Endothelial cell (in vitro differentiated cells): ENCODE measurements at regions not wholly inside any gene's neighbourhood (a gene's known extent, or its start where the extent isn't known, plus 50 kb on each side); places are given as distances from the start of the nearest gene placed in this dataset.

ENCODE experiments used
- DNase-seq: peaks from one replicate; pipeline ENCODE4 v3.0.0; 2021; ENCODE audit warnings: low spot score
- H3K27ac Mint-ChIP-seq: one replicate; pipeline ENCODE4 v1.8.0; 2021; ENCODE audit warnings: mixed read lengths, inconsistent platforms; ENCODE audit not compliant: unreplicated experiment
- H3K27me3 Mint-ChIP-seq: one replicate; pipeline ENCODE4 v1.8.0; 2021; ENCODE audit warnings: mild to moderate bottlenecking, moderate library complexity, mixed read lengths, inconsistent platforms; ENCODE audit not compliant: unreplicated experiment
- H3K36me3 Mint-ChIP-seq: one replicate; pipeline ENCODE4 v1.8.0; 2021; ENCODE audit warnings: mild to moderate bottlenecking, low read depth, mixed read lengths, inconsistent platforms; ENCODE audit not compliant: unreplicated experiment
- H3K4me1 Mint-ChIP-seq: one replicate; pipeline ENCODE4 v1.8.0; 2021; ENCODE audit warnings: mild to moderate bottlenecking, mixed read lengths, inconsistent platforms; ENCODE audit not compliant: unreplicated experiment
- H3K4me3 Mint-ChIP-seq: one replicate; pipeline ENCODE4 v1.8.0; 2021; ENCODE audit warnings: mild to moderate bottlenecking, mixed read lengths, inconsistent platforms; ENCODE audit not compliant: unreplicated experiment
- H3K9me3 Mint-ChIP-seq: one replicate; pipeline ENCODE4 v1.8.0; 2021; ENCODE audit warnings: mixed read lengths, inconsistent platforms; ENCODE audit not compliant: unreplicated experiment
- TF ChIP-seq, protein P1 (sequence below): fragments of 200-600 bp; sonication (generic); IDR thresholded peaks from one replicate; pipeline ENCODE4 v1.5.0; 2021; ENCODE audit warnings: antibody characterized with exemption; ENCODE audit not compliant: unreplicated experiment

DNA sequence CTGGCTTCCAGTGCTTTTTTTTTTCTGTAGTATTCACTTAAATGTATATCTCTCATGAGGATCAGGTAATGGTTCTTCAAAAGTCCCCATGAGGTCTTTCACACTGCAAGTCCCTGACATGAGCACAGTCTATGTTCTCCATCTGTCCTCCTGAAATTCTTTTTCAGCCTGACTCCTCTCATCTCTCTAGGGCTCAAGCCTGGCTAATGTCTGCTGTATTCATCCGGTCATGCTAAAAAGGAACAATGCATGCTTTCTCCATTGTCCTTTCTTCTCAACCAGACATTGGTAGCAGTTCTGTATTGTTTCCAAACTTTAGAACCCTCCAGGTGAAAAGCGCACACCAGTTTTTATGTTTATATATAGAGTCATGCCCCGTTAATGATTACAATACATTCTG lies 368.3 kb upstream of the OLFM3 start:
- no peaks in the 10 kb centered on the region for H3K27me3 Mint-ChIP-seq
- peaks cover 4% of the 10 kb centered on the region for H3K4me1 Mint-ChIP-seq
- no peak overlapping the region for H3K27ac Mint-ChIP-seq

DNA sequence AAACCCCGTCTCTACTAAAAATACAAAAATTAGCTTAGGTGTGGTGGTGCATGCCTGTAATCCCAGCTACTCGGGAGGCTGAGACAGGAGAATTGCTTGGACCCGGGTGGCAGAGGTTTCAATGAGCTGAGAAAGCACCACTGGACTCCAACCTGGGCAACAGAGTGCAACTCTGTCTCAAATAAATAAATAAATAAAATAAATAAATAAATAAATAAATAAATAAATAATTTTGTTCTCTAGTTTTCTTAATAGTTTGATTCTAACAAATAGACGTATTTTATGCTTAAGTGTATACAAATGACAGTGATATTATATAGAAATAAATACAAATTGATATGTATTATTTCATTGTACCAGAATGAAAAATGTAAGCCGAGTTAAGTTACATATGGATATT lies 339.9 kb upstream of the OLFM3 start:
- TF ChIP-seq, protein P1, sequence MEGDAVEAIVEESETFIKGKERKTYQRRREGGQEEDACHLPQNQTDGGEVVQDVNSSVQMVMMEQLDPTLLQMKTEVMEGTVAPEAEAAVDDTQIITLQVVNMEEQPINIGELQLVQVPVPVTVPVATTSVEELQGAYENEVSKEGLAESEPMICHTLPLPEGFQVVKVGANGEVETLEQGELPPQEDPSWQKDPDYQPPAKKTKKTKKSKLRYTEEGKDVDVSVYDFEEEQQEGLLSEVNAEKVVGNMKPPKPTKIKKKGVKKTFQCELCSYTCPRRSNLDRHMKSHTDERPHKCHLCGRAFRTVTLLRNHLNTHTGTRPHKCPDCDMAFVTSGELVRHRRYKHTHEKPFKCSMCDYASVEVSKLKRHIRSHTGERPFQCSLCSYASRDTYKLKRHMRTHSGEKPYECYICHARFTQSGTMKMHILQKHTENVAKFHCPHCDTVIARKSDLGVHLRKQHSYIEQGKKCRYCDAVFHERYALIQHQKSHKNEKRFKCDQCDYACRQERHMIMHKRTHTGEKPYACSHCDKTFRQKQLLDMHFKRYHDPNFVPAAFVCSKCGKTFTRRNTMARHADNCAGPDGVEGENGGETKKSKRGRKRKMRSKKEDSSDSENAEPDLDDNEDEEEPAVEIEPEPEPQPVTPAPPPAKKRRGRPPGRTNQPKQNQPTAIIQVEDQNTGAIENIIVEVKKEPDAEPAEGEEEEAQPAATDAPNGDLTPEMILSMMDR, result no peak
- Mint-ChIP-seq H3K4me1 (no peaks in the 10 kb centered on the region), H3K36me3 (no peaks in the 10 kb centered on the region), H3K4me3 (no peak overlapping the region), H3K27me3 (no peaks in the 10 kb centered on the region), H3K9me3 (no peaks in the 10 kb centered on the region), H3K27ac (no peak overlapping the region)
- DNase-seq, result no peak

More for the DNA sequence above, 368.3 kb upstream of the OLFM3 start:
- DNase-seq, result no peak
- Mint-ChIP-seq H3K36me3 (no peaks in the 10 kb centered on the region), H3K9me3 (no peaks in the 10 kb centered on the region), H3K4me3 (no peak overlapping the region)
- TF ChIP-seq, protein P1, result no peak

DNA sequence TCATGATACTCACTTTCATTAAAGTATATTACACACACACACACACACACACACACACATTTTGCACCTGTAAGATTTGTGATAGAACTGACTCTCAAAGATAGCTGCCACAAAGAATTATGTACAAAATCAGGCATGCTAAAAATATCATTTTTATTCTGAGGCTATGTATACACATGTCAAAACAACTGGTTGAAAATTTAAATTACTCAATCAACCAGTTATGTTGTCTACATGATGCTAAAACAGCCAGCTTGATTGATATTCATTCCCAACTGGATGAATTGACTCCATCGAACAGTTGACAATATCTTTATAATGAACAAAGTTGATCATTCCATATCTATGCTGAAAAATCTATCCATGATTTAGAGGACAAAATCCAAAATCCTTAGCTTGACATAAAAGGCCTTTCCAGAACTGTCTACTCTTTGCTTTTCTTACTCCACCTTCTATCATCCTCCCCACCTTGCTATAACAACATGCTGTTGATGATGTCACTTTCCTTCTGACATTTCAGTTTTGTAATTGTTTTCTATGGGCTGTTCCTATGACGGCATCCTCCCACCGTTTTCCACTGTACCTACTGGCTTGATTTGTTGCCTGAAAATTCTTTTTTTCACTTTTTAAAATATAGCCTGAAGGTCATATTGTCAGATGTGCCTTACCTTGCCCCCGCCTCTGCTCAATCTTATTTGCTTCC lies 321.5 kb upstream of the OLFM3 start:
- Mint-ChIP-seq H3K9me3 (no peaks in the 10 kb centered on the region), H3K4me1 (no peaks in the 10 kb centered on the region), H3K27ac (no peak overlapping the region), H3K27me3 (no peaks in the 10 kb centered on the region), H3K36me3 (no peaks in the 10 kb centered on the region), H3K4me3 (no peak overlapping the region)
- TF ChIP-seq, protein P1, result no peak
- DNase-seq, result no peak

DNA sequence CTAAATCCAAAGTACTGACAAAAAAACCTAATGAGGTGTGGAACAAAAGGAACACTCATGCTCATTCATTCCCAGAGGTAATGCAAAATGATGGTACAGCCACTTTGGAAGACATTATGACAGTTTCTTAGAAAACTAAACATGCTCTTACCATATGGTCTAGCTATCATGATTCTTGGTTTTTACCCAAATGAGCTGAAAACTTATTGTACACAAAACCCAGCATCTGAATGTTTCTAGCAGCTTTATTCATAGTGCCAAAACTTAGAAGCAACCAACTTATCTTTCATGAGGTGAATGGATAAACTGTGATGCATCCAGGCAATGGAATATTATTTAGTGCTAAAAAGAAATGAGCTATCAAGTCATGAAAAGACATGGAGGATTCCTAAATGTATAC lies 318.4 kb upstream of the OLFM3 start:
- H3K4me3 Mint-ChIP-seq, result no peak overlapping the region
- no peak overlapping the region for H3K27ac Mint-ChIP-seq
- H3K36me3 Mint-ChIP-seq, result no peaks in the 10 kb centered on the region
- no peak for DNase-seq
- no peaks in the 10 kb centered on the region for H3K9me3 Mint-ChIP-seq
- no peaks in the 10 kb centered on the region for H3K27me3 Mint-ChIP-seq
- no peaks in the 10 kb centered on the region for H3K4me1 Mint-ChIP-seq
- TF ChIP-seq, protein P1, result no peak

DNA sequence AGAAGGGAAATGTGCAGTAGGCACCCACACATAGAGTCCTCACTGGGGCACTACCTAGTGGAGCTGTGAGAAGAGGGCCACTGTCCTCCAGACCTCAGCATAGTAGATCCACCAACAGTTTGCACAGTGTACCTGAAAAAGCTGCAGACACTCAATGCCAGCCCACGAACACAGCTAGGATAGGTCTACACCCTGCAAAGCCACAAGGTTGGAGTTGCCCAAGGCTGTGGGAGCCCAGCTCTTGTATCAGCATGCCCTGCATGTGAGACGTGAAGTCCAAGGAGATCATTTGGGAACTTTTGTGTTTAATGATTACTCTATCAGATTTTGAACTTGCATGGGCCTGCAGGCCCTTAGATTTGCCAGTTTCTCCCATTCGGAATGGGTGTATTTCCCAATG lies 299.4 kb upstream of the OLFM3 start:
- no peaks in the 10 kb centered on the region for H3K9me3 Mint-ChIP-seq
- H3K4me3 Mint-ChIP-seq, result no peak overlapping the region
- no peak overlapping the region for H3K27ac Mint-ChIP-seq
- no peaks in the 10 kb centered on the region for H3K36me3 Mint-ChIP-seq
- no peaks in the 10 kb centered on the region for H3K27me3 Mint-ChIP-seq
- DNase-seq, result no peak
- no peaks in the 10 kb centered on the region for H3K4me1 Mint-ChIP-seq
- TF ChIP-seq, protein P1, result no peak
